ENCODE measurements at regions not wholly inside any gene's neighbourhood (a gene's known extent, or its start where the extent isn't known, plus 50 kb on each side); places are given as distances from the start of the nearest gene placed in this dataset.

- H3K9me3 ChIP-seq (ENCODE audit: control insufficient read depth, insufficient read depth, low read length): no peaks in the 10 kb centered on the region
- no peak for DNase-seq (ENCODE audit: low read depth, low spot score)
- WGBS (ENCODE audit: insufficient coverage, insufficient read length): no CpG with 5 or more reads among the region's 1 CpG
- no peaks in the 10 kb centered on the region for H3K27me3 ChIP-seq (ENCODE audit: control insufficient read depth, insufficient read depth, low read length)
- no peak overlapping the region for H3K27ac ChIP-seq (ENCODE audit: low read length)
- no peaks in the 10 kb centered on the region for H3K4me1 ChIP-seq (ENCODE audit: control insufficient read depth, insufficient read depth, low read length)
- no peak overlapping the region for H3K4me3 ChIP-seq (ENCODE audit: low read length)
- H3K36me3 ChIP-seq (ENCODE audit: control insufficient read depth, insufficient read depth, low read length): no peaks in the 10 kb centered on the region
These were observed 419.2 kb upstream of the CT83 start for GRCh38 chrX:116881961-116882360.

- no peak overlapping the region for H3K4me3 ChIP-seq (ENCODE audit: low read length)
- H3K36me3 ChIP-seq (ENCODE audit: control insufficient read depth, insufficient read depth, low read length): no peaks in the 10 kb centered on the region
- H3K4me1 ChIP-seq (ENCODE audit: control insufficient read depth, insufficient read depth, low read length): no peaks in the 10 kb centered on the region
- H3K27me3 ChIP-seq (ENCODE audit: control insufficient read depth, insufficient read depth, low read length): no peaks in the 10 kb centered on the region
- no peaks in the 10 kb centered on the region for H3K9me3 ChIP-seq (ENCODE audit: control insufficient read depth, insufficient read depth, low read length)
- H3K27ac ChIP-seq (ENCODE audit: low read length): no peak overlapping the region
- no peak for DNase-seq (ENCODE audit: low read depth, low spot score)
- no CpG with 5 or more reads among the region's 3 CpGs for WGBS (ENCODE audit: insufficient coverage, insufficient read length)
These were observed 410.9 kb upstream of the CT83 start for GRCh38 chrX:116873671-116874070.

GRCh38 chrX:116872931-116873330, 410.2 kb upstream of the CT83 start:
- Histone ChIP-seq H3K36me3 (ENCODE audit: control insufficient read depth, insufficient read depth, low read length) (no peaks in the 10 kb centered on the region), H3K9me3 (ENCODE audit: control insufficient read depth, insufficient read depth, low read length) (no peaks in the 10 kb centered on the region), H3K27me3 (ENCODE audit: control insufficient read depth, insufficient read depth, low read length) (no peaks in the 10 kb centered on the region), H3K4me1 (ENCODE audit: control insufficient read depth, insufficient read depth, low read length) (no peaks in the 10 kb centered on the region), H3K4me3 (ENCODE audit: low read length) (no peak overlapping the region), H3K27ac (ENCODE audit: low read length) (no peak overlapping the region)
- WGBS (ENCODE audit: insufficient coverage, insufficient read length): no CpG with 5 or more reads among the region's 1 CpG
- no peak for DNase-seq (ENCODE audit: low read depth, low spot score)

DNA sequence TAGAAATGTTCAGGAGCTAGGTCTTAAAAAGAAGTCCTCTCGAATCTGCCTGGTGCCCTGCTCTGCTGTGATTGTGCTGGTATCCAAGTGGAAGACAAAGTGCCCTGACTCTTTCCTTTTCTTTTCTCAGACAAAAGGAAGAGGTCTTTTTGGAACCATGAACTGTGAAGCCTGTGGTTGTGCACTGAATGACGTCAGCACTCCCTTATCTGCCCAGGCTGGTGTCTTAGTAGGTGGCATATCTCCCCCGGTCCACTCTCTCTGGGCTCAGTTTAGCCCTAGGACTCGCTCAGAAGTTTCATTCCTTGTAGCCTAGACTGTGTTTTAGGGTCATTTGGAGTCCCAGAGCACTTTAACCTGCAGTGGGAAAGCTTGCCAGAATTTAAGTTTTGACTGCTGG, 400.3 kb upstream of the CT83 start:
- Histone ChIP-seq H3K4me1 (ENCODE audit: control insufficient read depth, insufficient read depth, low read length) (no peaks in the 10 kb centered on the region), H3K27me3 (ENCODE audit: control insufficient read depth, insufficient read depth, low read length) (no peaks in the 10 kb centered on the region), H3K4me3 (ENCODE audit: low read length) (no peak overlapping the region), H3K9me3 (ENCODE audit: control insufficient read depth, insufficient read depth, low read length) (no peaks in the 10 kb centered on the region), H3K27ac (ENCODE audit: low read length) (no peak overlapping the region), H3K36me3 (ENCODE audit: control insufficient read depth, insufficient read depth, low read length) (no peaks in the 10 kb centered on the region)
- no CpG with 5 or more reads among the region's 4 CpGs for WGBS (ENCODE audit: insufficient coverage, insufficient read length)
- no peak for DNase-seq (ENCODE audit: low read depth, low spot score)

GRCh38 chrX:116862340-116862739, 399.6 kb upstream of the CT83 start:
- no peaks in the 10 kb centered on the region for H3K27me3 ChIP-seq (ENCODE audit: control insufficient read depth, insufficient read depth, low read length)
- no peaks in the 10 kb centered on the region for H3K36me3 ChIP-seq (ENCODE audit: control insufficient read depth, insufficient read depth, low read length)
- no peak overlapping the region for H3K27ac ChIP-seq (ENCODE audit: low read length)
- WGBS (ENCODE audit: insufficient coverage, insufficient read length): no CpG with 5 or more reads among the region's 1 CpG
- H3K4me1 ChIP-seq (ENCODE audit: control insufficient read depth, insufficient read depth, low read length): no peaks in the 10 kb centered on the region
- no peaks in the 10 kb centered on the region for H3K9me3 ChIP-seq (ENCODE audit: control insufficient read depth, insufficient read depth, low read length)
- no peak for DNase-seq (ENCODE audit: low read depth, low spot score)
- no peak overlapping the region for H3K4me3 ChIP-seq (ENCODE audit: low read length)

DNA sequence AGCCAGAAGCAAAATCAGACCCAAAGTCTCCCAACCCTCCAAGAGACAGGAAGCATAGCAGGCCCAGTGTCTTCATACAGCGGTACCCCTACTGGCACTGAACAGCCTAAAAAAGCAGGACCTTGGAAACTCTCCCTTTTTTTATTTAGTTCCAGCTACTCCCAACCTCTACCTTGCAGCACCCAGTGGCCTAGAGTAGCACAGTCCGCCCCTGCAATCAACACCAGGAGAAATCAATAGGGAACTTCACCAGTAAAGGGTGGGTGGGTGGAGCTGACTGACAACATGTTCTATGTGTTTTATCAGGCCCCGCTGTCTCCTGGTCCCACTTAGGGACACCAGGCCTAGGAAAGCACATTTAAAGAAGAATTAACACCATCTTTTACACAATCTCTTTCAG, 378.5 kb upstream of the CT83 start:
- H3K27me3 ChIP-seq (ENCODE audit: control insufficient read depth, insufficient read depth, low read length): no peaks in the 10 kb centered on the region

DNA sequence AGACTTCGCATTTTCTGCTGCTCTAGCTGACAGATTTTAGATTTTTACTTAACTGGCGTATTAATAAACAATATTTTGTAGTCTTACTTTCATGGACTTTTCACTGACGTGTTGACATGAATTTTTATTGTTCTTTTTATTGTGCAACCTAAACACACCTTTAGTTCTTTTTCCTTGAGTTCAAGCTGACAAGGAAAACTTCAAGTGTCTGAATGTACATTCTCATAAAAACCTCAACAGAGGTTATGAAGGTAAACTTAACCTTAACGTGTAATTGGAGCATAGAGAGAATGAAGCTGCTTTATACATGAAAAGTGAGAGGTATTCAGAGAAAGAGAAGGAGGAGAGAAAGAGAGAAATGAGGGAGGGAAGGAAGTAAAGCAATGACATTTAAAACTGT, 364.3 kb upstream of the CT83 start:
- H3K9me3 ChIP-seq (ENCODE audit: control insufficient read depth, insufficient read depth, low read length): no peaks in the 10 kb centered on the region
- no peaks in the 10 kb centered on the region for H3K4me1 ChIP-seq (ENCODE audit: control insufficient read depth, insufficient read depth, low read length)
- no peaks in the 10 kb centered on the region for H3K27me3 ChIP-seq (ENCODE audit: control insufficient read depth, insufficient read depth, low read length)
- no CpG with 5 or more reads among the region's 4 CpGs for WGBS (ENCODE audit: insufficient coverage, insufficient read length)
- H3K36me3 ChIP-seq (ENCODE audit: control insufficient read depth, insufficient read depth, low read length): no peaks in the 10 kb centered on the region
- DNase-seq (ENCODE audit: low read depth, low spot score): no peak
- H3K4me3 ChIP-seq (ENCODE audit: low read length): no peak overlapping the region
- no peak overlapping the region for H3K27ac ChIP-seq (ENCODE audit: low read length)

More for the DNA sequence above, 378.5 kb upstream of the CT83 start:
- Histone ChIP-seq H3K36me3 (ENCODE audit: control insufficient read depth, insufficient read depth, low read length) (no peaks in the 10 kb centered on the region), H3K27ac (ENCODE audit: low read length) (no peak overlapping the region), H3K9me3 (ENCODE audit: control insufficient read depth, insufficient read depth, low read length) (no peaks in the 10 kb centered on the region), H3K4me1 (ENCODE audit: control insufficient read depth, insufficient read depth, low read length) (no peaks in the 10 kb centered on the region), H3K4me3 (ENCODE audit: low read length) (no peak overlapping the region)
- WGBS (ENCODE audit: insufficient coverage, insufficient read length): no CpG with 5 or more reads among the region's 3 CpGs
- no peak for DNase-seq (ENCODE audit: low read depth, low spot score)

DNA sequence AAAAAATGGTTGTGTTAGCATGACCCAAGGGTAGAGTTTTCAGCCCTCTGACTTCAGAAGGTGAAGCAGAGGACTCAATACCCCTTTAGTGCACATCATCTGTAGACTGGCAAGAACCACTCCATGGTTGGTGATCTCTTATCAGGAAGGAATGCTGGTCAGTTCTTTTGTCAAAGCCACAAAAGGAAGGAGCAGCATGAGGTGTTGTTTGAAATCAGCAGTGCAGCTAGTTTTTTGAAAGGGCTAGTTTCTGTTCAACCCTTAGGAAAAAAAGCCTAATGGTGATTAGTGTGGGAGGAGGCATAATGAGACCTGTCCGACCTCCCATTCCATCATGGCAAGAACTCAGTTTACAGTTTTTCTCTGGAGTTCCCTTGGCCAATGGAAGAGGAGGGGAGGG, 362.0 kb upstream of the CT83 start:
- no peak for DNase-seq (ENCODE audit: low read depth, low spot score)
- Histone ChIP-seq H3K4me1 (ENCODE audit: control insufficient read depth, insufficient read depth, low read length) (no peaks in the 10 kb centered on the region), H3K27me3 (ENCODE audit: control insufficient read depth, insufficient read depth, low read length) (no peaks in the 10 kb centered on the region), H3K9me3 (ENCODE audit: control insufficient read depth, insufficient read depth, low read length) (no peaks in the 10 kb centered on the region), H3K4me3 (ENCODE audit: low read length) (no peak overlapping the region), H3K36me3 (ENCODE audit: control insufficient read depth, insufficient read depth, low read length) (no peaks in the 10 kb centered on the region), H3K27ac (ENCODE audit: low read length) (no peak overlapping the region)
- WGBS (ENCODE audit: insufficient coverage, insufficient read length): no CpG with 5 or more reads among the region's 1 CpG

DNA sequence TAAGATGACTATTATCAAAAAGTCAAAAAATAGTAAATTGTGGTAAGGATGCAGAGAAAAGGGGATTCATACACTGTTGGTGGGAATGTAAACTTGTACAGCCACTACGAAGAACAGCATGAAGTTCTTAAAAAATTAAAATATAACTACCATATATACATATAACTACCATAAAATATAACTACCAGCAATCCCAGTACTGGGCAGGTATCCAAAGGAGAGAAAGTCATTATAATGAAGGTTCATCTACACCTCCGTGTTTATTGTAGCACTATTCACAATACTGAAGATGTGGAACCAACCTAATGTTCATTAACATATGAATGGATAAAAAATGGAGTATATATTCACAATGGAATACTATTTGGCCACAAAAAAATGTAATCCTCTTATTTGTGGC, 360.9 kb upstream of the CT83 start:
- Histone ChIP-seq H3K9me3 (ENCODE audit: control insufficient read depth, insufficient read depth, low read length) (no peaks in the 10 kb centered on the region), H3K4me1 (ENCODE audit: control insufficient read depth, insufficient read depth, low read length) (no peaks in the 10 kb centered on the region), H3K27ac (ENCODE audit: low read length) (no peak overlapping the region), H3K27me3 (ENCODE audit: control insufficient read depth, insufficient read depth, low read length) (no peaks in the 10 kb centered on the region), H3K4me3 (ENCODE audit: low read length) (no peak overlapping the region), H3K36me3 (ENCODE audit: control insufficient read depth, insufficient read depth, low read length) (no peaks in the 10 kb centered on the region)
- DNase-seq (ENCODE audit: low read depth, low spot score): no peak
- WGBS (ENCODE audit: insufficient coverage, insufficient read length): no CpG with 5 or more reads among the region's 2 CpGs

DNA sequence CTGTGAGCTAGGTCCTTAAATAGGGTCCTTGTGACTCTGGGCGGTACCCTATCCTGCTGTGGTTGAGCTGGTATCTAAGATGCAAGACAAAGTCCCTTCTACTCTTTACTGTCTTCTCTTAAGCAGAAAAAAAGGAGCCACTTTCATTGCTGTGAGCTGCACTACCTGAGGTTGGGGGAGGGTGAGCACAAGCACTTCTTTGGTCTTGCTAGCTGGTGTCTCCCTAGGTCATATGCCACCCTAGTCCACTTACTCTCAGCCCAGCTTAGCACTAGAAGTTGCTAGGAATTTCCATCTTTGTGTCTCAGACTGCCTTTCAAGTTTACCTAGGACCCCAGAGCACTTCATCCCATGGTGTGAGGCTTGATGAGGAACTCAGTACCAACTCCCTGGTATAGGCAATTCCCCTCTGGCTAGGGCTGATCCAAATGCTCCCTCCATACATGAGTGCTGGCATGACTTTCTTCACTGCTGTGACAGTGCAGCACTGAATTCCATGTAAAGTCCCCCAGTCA, 343.6 kb upstream of the CT83 start:
- no peaks in the 10 kb centered on the region for H3K27me3 ChIP-seq (ENCODE audit: control insufficient read depth, insufficient read depth, low read length)

GRCh38 chrX:116801943-116802342, 339.2 kb upstream of the CT83 start:
- Histone ChIP-seq H3K4me3 (ENCODE audit: low read length) (no peak overlapping the region), H3K9me3 (ENCODE audit: control insufficient read depth, insufficient read depth, low read length) (no peaks in the 10 kb centered on the region), H3K4me1 (ENCODE audit: control insufficient read depth, insufficient read depth, low read length) (no peaks in the 10 kb centered on the region), H3K27ac (ENCODE audit: low read length) (no peak overlapping the region), H3K27me3 (ENCODE audit: control insufficient read depth, insufficient read depth, low read length) (no peaks in the 10 kb centered on the region), H3K36me3 (ENCODE audit: control insufficient read depth, insufficient read depth, low read length) (no peaks in the 10 kb centered on the region)
- DNase-seq (ENCODE audit: low read depth, low spot score): no peak

More for the DNA sequence above, 343.6 kb upstream of the CT83 start:
- Histone ChIP-seq H3K36me3 (ENCODE audit: control insufficient read depth, insufficient read depth, low read length) (no peaks in the 10 kb centered on the region), H3K27ac (ENCODE audit: low read length) (no peak overlapping the region), H3K9me3 (ENCODE audit: control insufficient read depth, insufficient read depth, low read length) (no peaks in the 10 kb centered on the region), H3K4me3 (ENCODE audit: low read length) (no peak overlapping the region), H3K4me1 (ENCODE audit: control insufficient read depth, insufficient read depth, low read length) (no peaks in the 10 kb centered on the region)
- WGBS (ENCODE audit: insufficient coverage, insufficient read length): no CpG with 5 or more reads among the region's 1 CpG
- DNase-seq (ENCODE audit: low read depth, low spot score): no peak

Data from iPS DF 6.9 (cell line).